ENCODE measurements at regions not wholly inside any gene's neighbourhood (a gene's known extent, or its start where the extent isn't known, plus 50 kb on each side); places are given as distances from the start of the nearest gene placed in this dataset.
"Not testable (repeated sequence)": the region's sequence is repeated elsewhere in the genome, so short reads cannot be mapped to it uniquely, and the experiment has no call there.

DNA sequence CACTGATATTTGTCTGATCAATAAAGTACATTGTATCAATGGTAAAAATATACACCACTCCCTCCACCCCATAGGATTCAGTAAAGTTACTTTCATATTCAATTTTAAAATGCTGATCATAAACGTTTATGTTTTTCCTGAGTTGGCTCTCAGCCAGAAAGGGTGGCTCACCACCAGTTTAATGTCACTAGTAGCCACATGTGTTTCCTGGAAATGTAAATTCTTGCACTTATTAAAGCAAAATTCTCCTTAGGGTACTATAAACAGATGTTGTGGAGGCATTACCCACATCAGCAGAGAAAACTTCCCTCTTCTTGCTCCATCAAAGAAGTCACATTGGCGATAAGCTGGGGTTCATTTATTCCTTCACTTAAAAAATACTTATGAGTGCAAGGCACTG is 210.3 kb downstream of the SREK1 start:
- no peak for DNase-seq

DNA sequence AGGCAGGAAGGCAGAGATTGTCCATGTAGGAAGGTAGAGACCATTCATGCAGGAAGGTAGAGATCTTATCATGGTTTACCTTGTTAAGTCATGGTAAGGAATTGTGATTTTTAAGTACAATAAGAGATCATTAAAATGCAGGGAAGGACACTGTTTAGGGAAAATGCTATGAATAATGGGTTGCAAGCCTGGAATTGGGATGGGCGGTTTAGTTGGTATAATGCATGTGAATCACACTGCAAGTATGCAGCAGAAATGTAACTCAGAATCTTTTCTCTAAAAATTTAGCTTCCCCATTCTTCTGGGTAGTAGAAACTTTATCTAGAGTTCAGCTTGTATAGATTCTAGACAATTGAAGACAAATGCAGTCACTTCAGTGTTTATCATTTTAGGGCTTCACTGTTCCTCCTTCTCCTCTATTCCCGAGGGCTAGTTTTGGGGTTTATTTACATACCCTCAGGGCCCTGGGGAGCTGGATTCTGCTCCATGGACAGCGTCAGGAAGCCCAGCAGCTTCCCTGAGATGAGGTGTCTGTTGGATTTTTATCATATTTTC is 212.0 kb downstream of the SREK1 start:
- no peak for DNase-seq

DNA sequence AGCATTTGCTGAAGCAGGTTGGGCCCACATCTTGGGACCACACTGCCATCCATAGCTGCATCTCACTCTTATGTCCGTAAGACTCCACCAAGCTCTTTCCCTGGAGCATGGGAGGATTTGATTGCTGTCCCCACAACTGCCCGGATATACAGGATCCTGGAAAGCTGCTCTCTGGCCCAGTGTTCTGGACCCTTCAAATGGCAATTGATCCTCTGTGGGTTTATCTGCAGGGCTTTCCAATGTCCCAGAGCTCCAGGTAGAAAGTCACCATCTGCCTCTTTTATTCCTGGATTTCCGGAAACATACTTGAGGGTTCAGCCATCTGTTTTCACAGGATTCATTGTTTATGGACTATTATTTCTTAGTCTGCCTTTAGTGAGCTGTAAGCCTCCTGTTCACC is 214.6 kb downstream of the SREK1 start:
- no peak for DNase-seq

DNA sequence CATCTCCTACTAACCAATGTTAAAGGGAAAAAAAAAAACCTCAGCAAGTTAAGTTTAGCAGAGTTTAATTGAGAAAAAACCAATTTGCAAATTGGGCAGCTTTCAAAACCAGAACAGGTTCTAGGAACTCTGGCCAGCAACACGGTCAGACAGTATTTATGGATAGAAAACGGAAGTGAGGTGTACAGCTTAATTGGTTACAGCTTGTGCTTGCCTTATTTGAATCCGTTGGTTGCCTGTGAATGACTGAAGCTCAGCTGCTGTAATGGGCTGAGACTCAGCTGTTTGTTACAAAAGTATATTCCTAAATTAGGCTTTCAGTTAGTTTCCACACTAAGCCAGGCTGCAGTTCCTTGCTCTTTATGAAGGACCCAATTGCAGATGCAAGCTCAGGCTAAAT is 217.0 kb downstream of the SREK1 start:
- DNase-seq = no peak

DNA sequence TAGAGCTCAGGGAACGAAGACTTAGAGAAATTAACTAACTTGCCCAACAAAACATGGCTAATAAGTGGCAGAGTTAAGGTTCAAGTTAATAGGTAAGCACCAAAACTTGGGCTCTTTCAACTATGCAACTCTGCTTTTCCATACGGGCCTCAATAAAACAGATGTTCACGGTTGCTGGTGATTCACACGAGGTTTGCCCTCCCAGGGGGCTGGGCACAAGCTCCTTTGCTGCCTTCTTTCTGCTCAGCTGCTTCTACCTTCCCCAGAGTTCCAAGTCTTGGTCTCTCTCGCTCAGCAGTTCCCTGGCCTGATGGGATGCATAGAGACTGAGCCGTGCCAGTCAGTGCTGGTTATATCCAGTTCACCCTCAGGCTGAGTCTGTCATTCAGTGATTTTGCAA is 217.9 kb downstream of the SREK1 start:
- DNase-seq = no peak

DNA sequence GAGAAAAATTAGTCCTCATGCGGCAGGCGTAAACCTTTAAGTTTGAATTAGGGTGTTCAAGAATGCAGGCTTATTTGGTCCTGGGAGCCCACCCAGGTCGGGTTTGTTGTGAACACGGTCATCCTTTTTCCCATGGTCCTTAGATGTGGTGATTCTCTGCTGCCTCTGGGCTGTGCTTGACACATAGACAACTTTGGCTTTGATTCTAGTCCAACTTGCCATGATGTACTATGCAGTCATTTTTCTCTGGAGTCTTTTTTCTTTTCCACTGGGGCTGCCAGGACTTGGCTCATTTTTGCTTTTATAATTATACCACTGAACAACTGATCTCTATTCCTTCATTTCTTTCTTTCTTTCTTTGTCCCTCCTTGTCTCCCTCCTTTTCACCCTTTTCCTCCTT is 218.6 kb downstream of the SREK1 start:
- no peak for DNase-seq

DNA sequence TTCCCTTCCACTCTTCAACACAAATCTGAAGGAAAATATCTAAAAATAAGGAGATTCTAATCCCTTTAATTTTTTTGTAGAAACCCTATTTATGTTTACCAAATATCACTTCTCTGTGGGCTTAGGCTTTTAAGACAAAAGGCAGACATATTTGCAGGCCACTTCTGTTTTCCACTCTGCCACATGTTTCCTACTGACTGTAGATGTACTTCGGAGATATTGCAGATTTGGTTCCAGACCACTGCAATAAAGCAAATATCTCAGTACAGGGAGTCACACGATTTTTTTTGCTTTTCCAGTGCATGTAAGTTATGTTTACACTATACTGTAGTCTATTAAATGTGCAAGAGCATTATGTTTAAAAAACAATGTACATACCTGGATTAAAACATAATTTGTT is 219.0 kb downstream of the SREK1 start:
- no peak for DNase-seq

DNA sequence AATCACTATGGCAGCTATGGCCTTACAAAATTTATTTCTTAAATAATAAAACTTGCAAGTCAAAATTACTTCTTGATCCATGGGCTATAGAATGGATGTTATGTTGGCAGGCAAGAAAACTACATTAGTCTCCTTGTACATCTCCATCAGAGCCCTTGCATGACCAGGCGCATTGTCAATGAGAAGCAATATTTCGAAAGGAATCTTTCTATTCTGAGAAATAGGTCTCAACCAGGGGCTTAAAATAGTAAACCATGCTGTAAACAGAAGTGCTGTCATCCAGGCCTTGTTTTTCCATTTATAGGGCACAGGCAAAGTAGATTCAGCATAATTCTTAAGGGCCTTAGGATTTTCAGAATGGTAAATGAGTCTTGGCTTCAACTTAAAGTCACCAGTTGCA is 220.1 kb downstream of the SREK1 start:
- no peak for DNase-seq

DNA sequence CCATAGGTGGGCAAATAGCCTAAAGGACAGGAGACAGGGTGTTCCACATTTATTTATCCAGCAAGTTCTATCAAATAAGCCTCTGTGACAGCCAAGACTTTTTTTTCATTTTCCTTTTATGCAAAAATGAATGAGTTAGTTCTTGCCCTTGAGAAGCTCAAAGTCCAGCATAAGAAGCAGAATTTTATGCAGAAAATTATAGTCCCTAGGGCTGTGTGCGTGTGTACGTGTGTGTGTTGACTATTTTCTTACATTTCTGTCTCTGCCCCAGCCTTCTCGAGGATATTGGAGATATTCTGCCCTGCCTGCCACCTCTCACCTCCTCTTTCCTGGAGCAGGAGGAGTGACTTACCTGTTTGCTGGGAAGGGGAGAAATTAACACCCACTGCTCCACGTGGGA is 221.9 kb downstream of the SREK1 start:
- no peak for DNase-seq

DNA sequence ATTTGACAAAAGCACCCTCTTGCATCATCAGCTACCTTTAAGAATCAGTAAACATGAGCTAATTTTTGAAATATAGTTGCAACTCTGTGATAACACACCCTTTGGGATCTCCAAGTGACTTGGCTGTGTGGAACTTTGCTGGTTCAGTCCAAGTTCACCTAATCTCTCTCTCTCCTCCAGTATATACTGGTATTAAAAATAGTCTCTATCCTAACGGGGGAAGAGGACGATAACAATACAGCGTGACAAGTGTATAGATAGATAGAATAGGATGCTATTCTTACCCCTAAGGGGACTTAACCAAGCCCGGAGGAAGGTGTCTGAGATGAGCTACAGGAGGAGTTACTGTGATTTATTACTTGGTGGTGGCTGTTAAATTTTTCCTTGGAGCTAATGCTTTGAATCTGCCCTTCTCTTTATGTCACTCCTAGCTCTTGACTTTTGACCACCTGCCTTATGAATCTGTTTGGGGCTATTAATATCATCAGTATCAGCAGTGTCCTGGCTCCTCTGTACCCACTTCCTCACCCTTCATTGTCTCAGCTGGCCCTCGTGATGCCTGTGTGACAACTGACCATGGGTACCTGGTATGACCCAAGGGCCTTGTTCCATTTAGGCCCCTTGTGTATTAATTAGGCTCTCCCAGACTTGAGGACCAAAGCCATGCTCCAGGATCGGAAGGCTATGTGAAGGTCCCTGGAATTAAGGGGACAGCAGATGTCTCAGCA is 223.9 kb downstream of the SREK1 start:
- DNase-seq = no peak

DNA sequence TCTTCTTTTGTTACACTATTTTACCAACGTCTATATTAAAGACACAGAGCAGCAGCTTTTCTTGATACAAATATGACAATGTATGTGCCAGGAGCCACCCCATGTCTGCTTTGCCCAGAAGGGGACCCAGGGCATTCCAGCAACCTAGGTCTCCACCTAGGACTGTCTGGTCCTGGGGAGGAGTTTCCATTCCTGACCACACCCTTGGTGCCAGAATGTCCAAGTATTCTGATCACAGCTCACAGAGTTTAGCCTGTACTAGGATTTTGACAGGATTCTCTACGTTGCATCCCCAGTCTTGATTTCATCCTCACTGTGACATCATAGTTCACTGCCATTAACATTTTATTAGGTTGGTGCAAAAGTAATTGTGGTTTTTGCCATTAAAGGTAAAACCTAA is 224.7 kb downstream of the SREK1 start:
- no peak for DNase-seq

DNA sequence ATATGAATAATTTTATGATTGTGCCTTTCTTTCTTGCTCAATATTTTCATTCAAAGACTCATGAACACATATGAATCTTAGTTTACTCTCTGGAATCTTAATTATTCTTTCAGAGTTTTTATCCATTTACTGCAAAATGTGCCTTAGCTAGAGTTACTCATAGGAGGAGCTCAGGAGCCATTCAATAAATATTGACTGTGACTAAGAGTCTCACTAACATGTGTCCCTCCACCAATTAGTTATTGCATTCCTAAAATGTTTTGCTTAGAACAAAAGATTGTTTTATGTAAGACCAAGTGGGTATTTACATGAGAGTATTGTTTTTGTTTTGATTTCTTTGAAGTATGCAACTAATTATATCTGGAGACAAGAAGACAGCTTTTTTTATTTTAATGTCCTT is 218.4 kb upstream of the MAST4 start:
- DNase-seq = no peak

DNA sequence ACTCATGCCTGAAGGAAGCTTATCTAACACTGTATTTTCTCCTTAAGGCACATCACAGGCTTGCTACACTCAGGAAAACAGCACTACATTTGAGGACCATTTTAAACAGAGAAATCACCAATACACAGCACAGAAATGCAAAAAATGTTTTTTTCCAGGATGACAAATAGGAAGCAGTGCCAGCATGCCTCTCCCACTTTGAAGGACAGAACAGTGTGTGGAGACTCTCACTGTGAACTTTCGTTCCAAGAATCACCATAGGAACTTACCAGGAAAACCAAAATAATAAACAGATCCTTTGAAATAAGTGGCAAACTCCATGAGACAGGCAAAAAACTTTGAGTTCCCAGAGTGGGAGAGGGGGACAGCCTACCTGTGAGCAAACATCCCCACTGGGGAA is 217.8 kb upstream of the MAST4 start:
- no peak for DNase-seq

DNA sequence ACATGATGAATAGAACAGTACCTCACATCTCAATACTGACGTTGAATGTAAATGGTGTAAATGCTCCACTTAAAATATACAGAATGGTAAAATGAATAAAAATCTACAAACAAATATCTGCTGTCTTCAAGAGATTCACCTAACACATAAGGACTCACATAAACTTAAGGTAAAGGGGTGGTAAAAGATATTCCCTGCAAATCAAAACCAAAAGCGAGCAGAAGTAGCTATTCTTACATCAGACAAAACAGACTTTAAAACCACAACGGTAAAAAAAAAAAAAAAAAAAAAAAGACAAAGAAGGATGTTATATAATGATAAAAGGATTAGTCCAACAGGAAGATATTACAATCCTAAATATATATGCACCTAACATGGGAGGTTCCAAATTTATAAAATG is 214.0 kb upstream of the MAST4 start:
- DNase-seq = no peak

DNA sequence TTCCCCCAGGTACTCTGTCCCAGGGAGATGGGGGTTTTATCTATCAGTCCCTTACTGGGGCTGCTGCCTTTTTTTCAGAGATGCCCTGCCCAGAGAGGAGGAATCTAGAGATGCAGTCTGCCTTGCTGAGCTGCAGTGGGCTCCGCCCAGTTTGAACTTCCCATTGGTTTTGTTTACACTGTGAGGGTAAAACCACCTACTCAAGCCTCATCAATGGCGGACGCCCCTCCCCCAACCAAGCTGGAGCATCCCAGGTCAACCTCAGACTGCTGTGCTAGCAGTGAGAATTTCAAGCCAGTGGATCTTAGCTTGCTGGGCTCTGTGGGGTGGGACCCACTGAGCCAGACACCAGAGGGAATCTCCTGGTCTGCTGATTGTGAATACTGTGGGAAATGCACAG is 191.0 kb upstream of the MAST4 start:
- not testable (repeated sequence) for DNase-seq

DNA sequence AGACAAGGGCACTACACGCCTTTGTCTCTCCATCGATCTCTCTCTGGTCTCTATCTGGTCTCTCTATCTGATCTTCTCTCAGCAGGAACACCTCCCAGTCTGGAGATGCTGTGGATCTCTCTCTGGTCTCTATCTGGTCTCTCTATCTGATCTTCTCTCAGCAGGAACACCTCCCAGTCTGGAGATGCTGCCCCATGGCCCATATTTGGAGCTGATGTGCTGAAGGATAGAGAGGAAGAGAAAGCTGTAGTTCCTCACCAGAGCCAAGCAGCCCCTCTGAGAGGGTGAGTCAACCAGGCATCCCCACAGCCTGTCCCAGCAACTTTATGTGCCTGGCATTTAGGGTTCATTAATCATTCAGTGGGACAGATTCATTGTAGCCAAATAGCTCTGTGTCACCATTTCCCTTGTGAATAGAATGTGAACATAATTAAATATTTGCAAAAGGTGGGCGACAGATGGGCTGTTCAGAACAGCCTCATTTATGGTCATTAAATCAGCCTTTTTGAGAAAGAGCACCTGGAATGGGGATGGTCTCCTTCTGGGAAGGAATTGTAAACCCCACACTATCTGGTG is 189.3 kb upstream of the MAST4 start:
- peak; percentile 12 for DNase-seq

DNA sequence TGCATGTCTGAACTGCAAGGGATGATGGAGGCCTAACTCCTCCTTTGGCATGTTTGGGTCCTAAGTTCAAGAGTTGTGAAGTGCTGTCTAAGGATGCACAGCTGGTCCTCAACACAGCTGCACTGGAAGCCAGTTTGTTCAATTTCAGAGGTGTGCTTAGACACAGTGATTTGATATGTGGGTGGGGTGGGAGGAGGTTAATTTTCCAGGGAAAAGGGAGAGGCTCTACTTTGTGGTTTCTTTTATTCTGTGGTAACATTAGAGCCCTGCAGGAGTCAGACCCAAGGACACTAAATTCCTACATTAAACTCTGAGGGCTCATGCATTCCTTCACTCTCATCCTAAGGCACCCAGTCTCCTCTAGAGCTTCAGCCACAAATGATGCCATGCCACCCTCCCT is 188.4 kb upstream of the MAST4 start:
- no peak for DNase-seq

DNA sequence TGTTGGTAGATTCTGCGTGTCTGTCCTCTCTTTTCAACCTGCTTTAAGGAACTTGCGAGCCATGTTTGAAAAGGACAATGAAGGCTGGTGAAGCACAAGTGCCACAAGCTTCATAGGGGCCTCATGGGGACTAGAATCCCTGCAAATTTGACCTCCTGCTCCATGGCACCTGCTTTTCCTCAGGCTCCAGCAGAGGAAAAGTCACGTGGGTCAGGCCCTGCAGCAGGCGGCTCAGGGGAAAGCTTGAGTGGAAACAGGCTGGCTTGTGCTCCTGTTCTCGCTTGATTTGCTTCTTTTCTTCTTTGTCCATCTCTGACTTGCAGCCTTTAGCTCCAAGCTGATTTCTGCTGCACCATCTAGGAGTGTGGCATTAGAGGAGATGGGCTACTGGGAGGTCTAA is 187.6 kb upstream of the MAST4 start:
- no peak for DNase-seq

DNA sequence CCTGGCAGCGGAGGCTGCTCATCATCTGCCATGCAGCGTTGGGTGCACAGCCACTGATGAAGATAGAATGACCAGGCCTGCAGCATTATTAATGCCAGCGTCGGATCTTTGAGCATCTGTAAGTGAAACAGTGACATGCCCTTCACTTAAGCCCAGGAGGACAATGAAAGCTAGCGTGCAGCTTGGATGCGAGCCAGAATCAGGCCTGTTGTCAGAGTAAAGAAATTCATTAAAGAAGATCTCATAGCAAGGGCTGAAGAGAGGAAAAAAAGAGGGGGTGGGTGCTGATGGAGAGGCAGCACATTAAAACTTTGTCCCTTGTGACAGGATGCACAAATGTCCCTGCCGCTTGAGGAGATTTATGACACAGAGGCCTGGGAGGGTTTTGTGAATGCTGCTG is 186.1 kb upstream of the MAST4 start:
- DNase-seq = no peak

DNA sequence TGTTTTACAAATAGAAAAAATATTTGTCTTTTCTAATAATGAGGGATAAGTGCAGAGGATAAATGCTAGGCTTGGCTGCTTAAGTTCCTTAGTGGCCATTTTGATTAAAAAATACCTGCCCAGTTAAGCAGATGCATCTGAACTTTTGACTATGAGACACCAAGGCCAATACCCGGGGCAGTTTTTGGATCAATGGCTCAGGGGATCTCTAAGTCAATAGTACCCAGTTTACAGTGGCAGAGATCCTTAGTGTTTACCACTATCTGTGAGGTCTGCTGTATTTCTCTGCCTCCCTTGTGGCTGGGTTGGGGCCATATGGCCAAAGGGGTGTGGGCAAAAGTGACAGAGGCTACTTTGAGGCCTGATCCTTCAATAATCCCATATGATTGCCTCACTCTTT is 184.5 kb upstream of the MAST4 start:
- DNase-seq = no peak

DNA sequence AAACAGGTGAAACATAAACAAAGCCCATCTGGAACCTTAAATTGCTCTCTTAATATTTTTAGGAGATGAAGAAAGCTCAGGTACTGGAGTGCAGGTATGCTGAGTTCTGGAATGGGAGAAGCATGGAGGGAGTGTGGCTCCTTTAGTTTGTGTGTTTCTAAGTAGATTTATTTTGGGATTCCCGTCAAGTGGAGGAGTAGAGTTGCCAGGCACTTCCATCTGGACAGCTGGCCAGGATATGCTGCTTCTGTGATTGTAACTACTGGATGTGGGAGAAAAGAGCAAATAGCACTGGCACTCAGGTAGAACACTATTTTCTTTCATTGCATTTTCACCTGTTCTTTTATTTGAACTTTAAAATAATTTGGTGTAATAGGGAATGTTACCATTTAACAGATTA is 182.3 kb upstream of the MAST4 start:
- no peak for DNase-seq

DNA sequence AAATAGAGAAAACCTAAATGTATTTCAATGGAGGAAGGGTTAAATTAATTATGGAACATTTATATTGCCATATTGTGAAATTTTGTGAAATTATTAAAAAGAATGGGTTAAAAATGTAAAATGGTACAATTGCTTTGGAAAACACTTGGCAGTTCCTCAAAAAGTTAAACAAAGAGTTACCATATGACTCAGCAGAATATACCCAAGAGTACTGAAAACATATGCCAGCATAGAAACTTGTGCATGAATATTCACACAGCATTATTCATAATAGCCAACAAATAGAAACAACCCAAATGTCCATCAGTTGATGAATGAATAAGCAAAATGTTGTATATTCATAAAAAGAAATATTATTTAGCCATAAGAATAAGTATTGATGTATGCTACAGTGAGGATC is 181.0 kb upstream of the MAST4 start:
- DNase-seq = peak; percentile 2

DNA sequence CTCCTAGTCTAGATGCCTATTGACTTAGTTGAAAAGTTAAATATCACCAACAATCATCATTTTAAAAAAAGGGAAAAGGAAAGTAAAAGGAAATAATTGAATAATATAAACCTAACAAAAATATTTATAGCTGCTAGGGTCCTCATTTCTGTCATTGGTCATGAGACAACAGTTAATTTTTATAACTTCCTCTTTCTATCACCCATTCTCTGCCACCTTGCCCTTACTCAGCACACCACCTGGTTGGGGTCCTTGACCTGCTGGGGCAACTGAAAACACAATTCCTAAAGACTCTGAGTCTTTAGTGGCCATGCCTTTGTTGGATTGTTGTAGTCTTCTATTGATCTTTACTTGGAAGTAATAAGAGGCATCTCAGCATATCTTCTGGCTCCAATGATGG is 179.5 kb upstream of the MAST4 start:
- DNase-seq = no peak

DNA sequence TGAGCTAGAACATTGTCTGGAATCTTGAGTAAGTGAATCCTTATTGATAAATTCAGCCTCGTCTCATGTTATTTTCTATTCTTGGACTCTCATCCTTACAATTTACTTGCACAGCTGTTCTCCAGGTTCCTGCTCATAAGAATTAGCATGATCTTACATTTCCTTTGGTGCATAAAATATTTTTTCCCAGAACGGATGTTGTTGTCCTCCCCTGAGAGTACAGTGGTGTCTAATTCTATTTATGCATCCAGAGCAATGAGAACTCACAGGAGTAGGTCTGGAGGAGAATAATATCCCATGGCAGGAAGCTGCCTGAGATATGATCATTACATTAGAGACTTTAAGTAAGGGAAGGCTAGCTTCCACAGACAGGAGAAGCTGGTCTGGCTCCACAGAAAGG is 178.4 kb upstream of the MAST4 start:
- DNase-seq = no peak

DNA sequence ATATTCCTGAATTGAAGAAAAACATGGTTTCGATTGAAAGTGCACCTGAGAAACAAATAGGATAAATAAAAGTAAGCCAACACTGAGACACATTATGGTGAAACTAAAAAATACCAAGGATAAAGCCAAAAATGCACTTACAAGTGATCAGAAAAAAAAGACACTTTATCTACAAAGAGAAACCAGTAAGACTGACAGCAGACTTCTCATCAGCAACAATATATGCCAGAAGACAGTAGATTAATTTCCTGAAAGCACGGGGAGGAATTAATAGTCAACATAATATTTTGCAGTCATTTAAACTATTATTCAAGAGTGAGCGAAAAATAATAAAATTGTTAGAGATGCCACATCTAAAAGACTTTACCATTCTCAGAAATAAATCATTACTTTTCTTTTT is 172.7 kb upstream of the MAST4 start:
- DNase-seq = no peak

All from fibroblast of skin of right quadriceps (primary cell).